Endodermal cell (in vitro differentiated cells): ENCODE measurements at regions not wholly inside any gene's neighbourhood (a gene's known extent, or its start where the extent isn't known, plus 50 kb on each side); places are given as distances from the start of the nearest gene placed in this dataset.

Experiments
- DNase-seq: peaks from one replicate; pipeline ENCODE4 v3.0.0-alpha.2; 2017
- H3K27ac ChIP-seq: 2 replicates; pipeline ENCODE4 v1.5.1; 2013; ENCODE audit warnings: mild to moderate bottlenecking, low read depth, low read length, moderate library complexity
- H3K27me3 ChIP-seq: 2 replicates; pipeline ENCODE4 v1.6.1; 2013; ENCODE audit warnings: mild to moderate bottlenecking, low read length, moderate library complexity; ENCODE audit not compliant: insufficient read depth, control insufficient read depth, poor library complexity, severe bottlenecking
- H3K36me3 ChIP-seq: 2 replicates; pipeline ENCODE4 v1.7.0; 2013; ENCODE audit warnings: mild to moderate bottlenecking, low read length, moderate library complexity; ENCODE audit not compliant: control insufficient read depth, insufficient read depth
- H3K4me1 ChIP-seq: one replicate; pipeline ENCODE4 v1.7.0; 2013; ENCODE audit warnings: low read length; ENCODE audit not compliant: control insufficient read depth, insufficient read depth
- H3K4me3 ChIP-seq: 2 replicates; pipeline ENCODE4 v1.5.1; 2013; ENCODE audit warnings: mild to moderate bottlenecking, low read length, moderate library complexity
- H3K9ac ChIP-seq: 2 replicates; pipeline ENCODE4 v1.6.1; 2013; ENCODE audit warnings: mild to moderate bottlenecking, low read length, moderate library complexity; ENCODE audit not compliant: poor library complexity, severe bottlenecking; ENCODE audit errors: extremely low read depth
- H3K9me3 ChIP-seq: 2 replicates; pipeline ENCODE4 v1.6.1; 2013; ENCODE audit warnings: mild to moderate bottlenecking, low read length, moderate library complexity; ENCODE audit not compliant: control insufficient read depth
- H3K27ac Mint-ChIP-seq: 2 replicates; pipeline ENCODE4 v1.8.0; 2020; ENCODE audit warnings: mixed read lengths
- H3K27me3 Mint-ChIP-seq: 2 replicates; pipeline ENCODE4 v1.8.0; 2021; ENCODE audit warnings: mild to moderate bottlenecking, mixed read lengths; ENCODE audit not compliant: insufficient read depth
- H3K36me3 Mint-ChIP-seq: 2 replicates; pipeline ENCODE4 v1.8.0; 2020; ENCODE audit warnings: low read depth, mixed read lengths
- H3K4me1 Mint-ChIP-seq: 2 replicates; pipeline ENCODE4 v1.8.0; 2020; ENCODE audit warnings: mixed read lengths
- H3K4me3 Mint-ChIP-seq: 2 replicates; pipeline ENCODE4 v1.8.0; 2020; ENCODE audit warnings: mild to moderate bottlenecking, moderate library complexity, mixed read lengths
- H3K9me3 Mint-ChIP-seq: 2 replicates; pipeline ENCODE4 v1.8.0; 2020; ENCODE audit warnings: mild to moderate bottlenecking, mixed read lengths
- WGBS, 2 experiments: methylation state at CpG; one replicate each; pipeline versions ENCODE4 v1.1.5 to v1.1.7; 2013; ENCODE audit warnings: missing lambda C conversion rate in 2 of 2, mixed read lengths in 1 of 2; ENCODE audit not compliant: insufficient coverage in 1 of 2, insufficient read length in 1 of 2; 5-methylcytosine and 5-hydroxymethylcytosine counted together
- TF ChIP-seq, protein P1 (sequence below): fragments of 200-600 bp; sonication (generic); conservative IDR thresholded peaks from 2 replicates; pipeline ENCODE4 v1.5.0; 2021; ENCODE audit warnings: antibody characterized with exemption, mild to moderate bottlenecking

DNA sequence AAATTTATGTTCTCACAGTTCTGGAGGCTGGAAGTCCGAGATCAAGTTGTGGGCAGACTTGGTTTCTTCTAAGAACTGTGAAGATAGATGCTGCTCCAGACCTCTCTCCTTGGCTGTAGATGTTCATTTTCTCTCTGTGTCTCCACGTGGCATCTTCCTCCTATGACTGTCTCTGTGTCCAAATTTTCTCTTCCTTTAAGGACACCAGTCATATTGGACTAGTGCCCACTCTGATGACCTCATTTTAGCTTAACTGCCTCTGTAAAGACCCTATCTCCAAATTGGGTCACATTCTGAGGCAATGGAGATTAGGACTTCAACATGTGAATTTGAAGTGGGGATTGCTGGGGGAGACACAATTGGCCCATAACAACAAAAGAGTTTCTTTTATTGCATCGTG, 125.3 kb upstream of the ETS2 start:
- no peaks in the 10 kb centered on the region for H3K27me3 ChIP-seq
- no peaks in the 10 kb centered on the region for H3K4me1 Mint-ChIP-seq
- TF ChIP-seq, protein P1, sequence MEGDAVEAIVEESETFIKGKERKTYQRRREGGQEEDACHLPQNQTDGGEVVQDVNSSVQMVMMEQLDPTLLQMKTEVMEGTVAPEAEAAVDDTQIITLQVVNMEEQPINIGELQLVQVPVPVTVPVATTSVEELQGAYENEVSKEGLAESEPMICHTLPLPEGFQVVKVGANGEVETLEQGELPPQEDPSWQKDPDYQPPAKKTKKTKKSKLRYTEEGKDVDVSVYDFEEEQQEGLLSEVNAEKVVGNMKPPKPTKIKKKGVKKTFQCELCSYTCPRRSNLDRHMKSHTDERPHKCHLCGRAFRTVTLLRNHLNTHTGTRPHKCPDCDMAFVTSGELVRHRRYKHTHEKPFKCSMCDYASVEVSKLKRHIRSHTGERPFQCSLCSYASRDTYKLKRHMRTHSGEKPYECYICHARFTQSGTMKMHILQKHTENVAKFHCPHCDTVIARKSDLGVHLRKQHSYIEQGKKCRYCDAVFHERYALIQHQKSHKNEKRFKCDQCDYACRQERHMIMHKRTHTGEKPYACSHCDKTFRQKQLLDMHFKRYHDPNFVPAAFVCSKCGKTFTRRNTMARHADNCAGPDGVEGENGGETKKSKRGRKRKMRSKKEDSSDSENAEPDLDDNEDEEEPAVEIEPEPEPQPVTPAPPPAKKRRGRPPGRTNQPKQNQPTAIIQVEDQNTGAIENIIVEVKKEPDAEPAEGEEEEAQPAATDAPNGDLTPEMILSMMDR = no peak
- no peak overlapping the region for H3K27ac ChIP-seq
- no peaks in the 10 kb centered on the region for H3K36me3 Mint-ChIP-seq
- peaks cover 2% of the 10 kb centered on the region for H3K27me3 Mint-ChIP-seq
- no peaks in the 10 kb centered on the region for H3K9me3 ChIP-seq
- no peaks in the 10 kb centered on the region for H3K9me3 Mint-ChIP-seq
- H3K4me3 Mint-ChIP-seq = no peak overlapping the region
- 82 to 86% methylated on average over 2 to 3 of the region's 3 CpGs for WGBS, 2 experiments
- no peak overlapping the region for H3K9ac ChIP-seq
- H3K36me3 ChIP-seq = no peaks in the 10 kb centered on the region
- no peaks in the 10 kb centered on the region for H3K4me1 ChIP-seq
- no peak overlapping the region for H3K4me3 ChIP-seq
- no peak for DNase-seq
- no peak overlapping the region for H3K27ac Mint-ChIP-seq

- no peak overlapping the region for H3K27ac ChIP-seq
- no peaks in the 10 kb centered on the region for H3K27me3 ChIP-seq
- H3K4me3 ChIP-seq = no peak overlapping the region
- Mint-ChIP-seq H3K27ac (no peak overlapping the region), H3K4me1 (no peaks in the 10 kb centered on the region), H3K27me3 (peaks cover 2% of the 10 kb centered on the region), H3K9me3 (peaks cover 5% of the 10 kb centered on the region), H3K36me3 (no peaks in the 10 kb centered on the region), H3K4me3 (no peak overlapping the region)
- H3K36me3 ChIP-seq = no peaks in the 10 kb centered on the region
- no peak for DNase-seq
- 88 to 90% methylated on average over 3 to 4 of the region's 4 CpGs for WGBS, 2 experiments
- no peaks in the 10 kb centered on the region for H3K4me1 ChIP-seq
- H3K9me3 ChIP-seq = peaks cover 7% of the 10 kb centered on the region
- TF ChIP-seq, protein P1 = no peak
- no peak overlapping the region for H3K9ac ChIP-seq
Observed at GRCh38 chr21:38683222-38683621, 122.5 kb upstream of the ETS2 start.

DNA sequence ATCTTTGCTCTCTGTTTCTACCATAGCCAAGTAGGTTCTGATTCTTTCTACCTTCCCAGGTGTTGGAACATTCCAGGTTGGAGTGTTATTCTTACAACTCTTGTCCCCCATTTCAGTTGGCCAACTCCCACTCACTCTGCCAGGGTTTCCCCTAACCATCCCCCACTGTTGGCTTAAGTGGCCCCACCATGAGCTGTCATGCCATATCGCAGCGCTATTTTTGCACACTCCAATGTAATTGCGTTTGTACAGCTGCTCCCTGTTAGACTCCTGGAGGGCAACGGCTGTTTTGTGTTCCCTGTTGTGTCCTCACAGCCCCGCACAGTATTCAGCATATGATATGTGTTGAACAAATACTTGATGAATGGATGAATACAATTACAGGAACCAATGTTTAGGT, 117.7 kb upstream of the ETS2 start:
- Mint-ChIP-seq H3K27me3 (peaks cover 6% of the 10 kb centered on the region), H3K4me1 (no peaks in the 10 kb centered on the region), H3K4me3 (no peak overlapping the region)

More for the DNA sequence above, 117.7 kb upstream of the ETS2 start:
- peaks cover 8% of the 10 kb centered on the region for H3K9me3 ChIP-seq
- no peaks in the 10 kb centered on the region for H3K36me3 Mint-ChIP-seq
- no peak overlapping the region for H3K4me3 ChIP-seq
- TF ChIP-seq, protein P1 = no peak
- H3K9ac ChIP-seq = no peak overlapping the region
- no peak overlapping the region for H3K27ac Mint-ChIP-seq
- no peak for DNase-seq
- no peaks in the 10 kb centered on the region for H3K4me1 ChIP-seq
- WGBS, 2 experiments = 92 to 96% methylated on average over 3 to 5 of the region's 5 CpGs
- H3K36me3 ChIP-seq = no peaks in the 10 kb centered on the region
- H3K9me3 Mint-ChIP-seq = peaks cover 5% of the 10 kb centered on the region
- no peak overlapping the region for H3K27ac ChIP-seq
- no peaks in the 10 kb centered on the region for H3K27me3 ChIP-seq
